CD14-positive monocyte (primary cell): ENCODE measurements at regions not wholly inside any gene's neighbourhood (a gene's known extent, or its start where the extent isn't known, plus 50 kb on each side); places are given as distances from the start of the nearest gene placed in this dataset.

ENCODE experiments used
- DNase-seq, 3 donors: peaks; one replicate each; pipeline ENCODE4 v3.0.0-alpha.2; 2011 to 2022
- H2AFZ ChIP-seq: 2 replicates; pipeline ENCODE4 v1.6.0; 2012; ENCODE audit warnings: mild to moderate bottlenecking, low read depth, low read length, inconsistent platforms; ENCODE audit not compliant: insufficient read depth, poor library complexity, severe bottlenecking
- H3K27ac ChIP-seq, 2 donors: 1 replicate in 1 of 2; 2 replicates in 1 of 2; pipeline ENCODE4 v1.5.1; 2012 to 2013; ENCODE audit warnings: low read length in 2 of 2, control low read depth in 1 of 2, inconsistent platforms in 1 of 2, low read depth in 1 of 2, mild to moderate bottlenecking in 1 of 2
- H3K27me3 ChIP-seq, 2 donors: one replicate each; pipeline versions ENCODE4 v1.6.0 to v1.6.1; 2011 to 2013; ENCODE audit warnings: low read length in 2 of 2; ENCODE audit not compliant: control insufficient read depth in 2 of 2, insufficient read depth in 2 of 2
- H3K36me3 ChIP-seq, 2 donors: replicated peaks in 1 of 2; 1 replicate in 1 of 2; 2 replicates in 1 of 2; pipeline versions ENCODE4 v1.5.1 to v1.6.1; 2012 to 2013; ENCODE audit warnings: low read length in 2 of 2, control low read depth in 1 of 2, inconsistent platforms in 1 of 2, mild to moderate bottlenecking in 1 of 2; ENCODE audit not compliant: insufficient read depth in 2 of 2, control insufficient read depth in 1 of 2
- H3K4me1 ChIP-seq, 2 donors: 1 replicate in 1 of 2; 2 replicates in 1 of 2; pipeline versions ENCODE4 v1.5.1 to v1.6.1; 2012 to 2013; ENCODE audit warnings: low read length in 2 of 2, control low read depth in 1 of 2, inconsistent platforms in 1 of 2, mild to moderate bottlenecking in 1 of 2, moderate library complexity in 1 of 2; ENCODE audit not compliant: insufficient read depth in 2 of 2, control insufficient read depth in 1 of 2
- H3K4me2 ChIP-seq: replicated peaks from 2 replicates; pipeline ENCODE3; 2012; ENCODE audit warnings: low read length, moderate library complexity, mild to moderate bottlenecking; ENCODE audit not compliant: poor library complexity, severe bottlenecking; ENCODE audit errors: extremely low read depth
- H3K4me3 ChIP-seq, 3 experiments: fragments of 200-600 bp in 1 of 3; sonication (generic) in 1 of 3; replicated peaks in 1 of 3; 1 replicate in 2 of 3; 2 replicates in 1 of 3; pipeline ENCODE4 v1.5.1; 2011 to 2013; ENCODE audit warnings: low read length in 3 of 3, mild to moderate bottlenecking in 3 of 3, control low read depth in 2 of 3, low read depth in 2 of 3, inconsistent platforms in 1 of 3, moderate library complexity in 1 of 3
- H3K79me2 ChIP-seq: 2 replicates; pipeline ENCODE4 v1.6.0; 2012; ENCODE audit warnings: mild to moderate bottlenecking, control low read depth, inconsistent platforms, low read length, moderate library complexity; ENCODE audit not compliant: insufficient read depth
- H3K9ac ChIP-seq: 2 replicates; pipeline ENCODE4 v1.6.0; 2017; ENCODE audit warnings: low read length, mild to moderate bottlenecking; ENCODE audit not compliant: insufficient read depth, poor library complexity, severe bottlenecking
- H3K9me3 ChIP-seq, 2 donors: replicated peaks in 1 of 2; 1 replicate in 1 of 2; 2 replicates in 1 of 2; pipeline versions ENCODE4 v1.5.1 to v1.6.1; 2012 to 2013; ENCODE audit warnings: low read length in 2 of 2, control low read depth in 1 of 2; ENCODE audit not compliant: control insufficient read depth in 1 of 2, insufficient read depth in 1 of 2
- H4K20me1 ChIP-seq: 2 replicates; pipeline ENCODE4 v1.6.0; 2012; ENCODE audit warnings: mild to moderate bottlenecking, low read length, control low read depth, moderate library complexity; ENCODE audit not compliant: insufficient read depth
- H3K27ac Mint-ChIP-seq, 7 donors: one replicate each; pipeline ENCODE4 v1.8.0; 2020; ENCODE audit warnings: mild to moderate bottlenecking in 7 of 7, mixed read lengths in 7 of 7, moderate library complexity in 6 of 7, inconsistent platforms in 2 of 7
- H3K27me3 Mint-ChIP-seq, 3 donors: one replicate each; pipeline ENCODE4 v1.8.0; 2021 to 2022; ENCODE audit warnings: low read depth in 3 of 3, mild to moderate bottlenecking in 3 of 3, mixed read lengths in 3 of 3, moderate library complexity in 3 of 3, inconsistent platforms in 1 of 3
- H3K36me3 Mint-ChIP-seq, 2 donors: one replicate each; pipeline ENCODE4 v1.8.0; 2020; ENCODE audit warnings: mixed read lengths in 2 of 2, inconsistent platforms in 1 of 2, mild to moderate bottlenecking in 1 of 2
- H3K4me1 Mint-ChIP-seq: one replicate; pipeline ENCODE4 v1.8.0; 2020; ENCODE audit warnings: mild to moderate bottlenecking, mixed read lengths
- H3K4me3 Mint-ChIP-seq, 2 donors: one replicate each; pipeline ENCODE4 v1.8.0; 2020; ENCODE audit warnings: mild to moderate bottlenecking in 2 of 2, mixed read lengths in 2 of 2, moderate library complexity in 1 of 2
- H3K9me3 Mint-ChIP-seq, 7 donors: one replicate each; pipeline ENCODE4 v1.8.0; 2020 to 2022; ENCODE audit warnings: mixed read lengths in 7 of 7, mild to moderate bottlenecking in 6 of 7, moderate library complexity in 6 of 7, inconsistent platforms in 2 of 7
- WGBS: methylation state at CpG from one replicate; pipeline ENCODE4 v1.1.5; 2013; ENCODE audit warnings: missing lambda C conversion rate; ENCODE audit not compliant: insufficient coverage; 5-methylcytosine and 5-hydroxymethylcytosine counted together
- intact Hi-C, 2 donors: fragments of 100-400 bp; cut with micrococcal nuclease; formaldehyde crosslinking; loops; one replicate each; pipeline versions ENCODE4 v1.15.0 to v1.15.1; 2023
- TF ChIP-seq, protein P1 (sequence below): fragments of 200-600 bp; IDR thresholded peaks from one replicate; pipeline ENCODE4 v1.8.0; 2022; ENCODE audit warnings: antibody characterized with exemption, mild to moderate bottlenecking

DNA sequence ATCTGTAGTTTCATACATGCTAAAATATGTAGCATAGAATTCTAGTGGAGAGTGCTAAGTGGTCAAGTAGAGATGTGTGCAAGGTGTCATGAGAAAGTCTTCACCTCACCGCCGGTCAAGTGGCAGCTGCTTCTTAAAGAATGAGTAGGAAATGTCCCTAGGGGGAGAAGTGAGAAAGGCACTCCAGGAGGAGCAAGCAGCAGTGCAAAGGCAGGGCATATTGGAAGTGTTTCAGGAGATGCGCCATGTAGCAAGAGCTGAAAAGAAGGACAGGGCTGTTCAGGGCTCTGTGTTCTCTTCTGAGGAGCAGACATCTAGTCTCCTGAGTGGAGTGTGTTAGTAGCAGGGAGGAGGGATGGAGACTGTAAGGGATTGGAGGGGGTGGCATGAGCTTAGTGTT, 312.4 kb upstream of the SEMA6D start:
- TF ChIP-seq, protein P1, sequence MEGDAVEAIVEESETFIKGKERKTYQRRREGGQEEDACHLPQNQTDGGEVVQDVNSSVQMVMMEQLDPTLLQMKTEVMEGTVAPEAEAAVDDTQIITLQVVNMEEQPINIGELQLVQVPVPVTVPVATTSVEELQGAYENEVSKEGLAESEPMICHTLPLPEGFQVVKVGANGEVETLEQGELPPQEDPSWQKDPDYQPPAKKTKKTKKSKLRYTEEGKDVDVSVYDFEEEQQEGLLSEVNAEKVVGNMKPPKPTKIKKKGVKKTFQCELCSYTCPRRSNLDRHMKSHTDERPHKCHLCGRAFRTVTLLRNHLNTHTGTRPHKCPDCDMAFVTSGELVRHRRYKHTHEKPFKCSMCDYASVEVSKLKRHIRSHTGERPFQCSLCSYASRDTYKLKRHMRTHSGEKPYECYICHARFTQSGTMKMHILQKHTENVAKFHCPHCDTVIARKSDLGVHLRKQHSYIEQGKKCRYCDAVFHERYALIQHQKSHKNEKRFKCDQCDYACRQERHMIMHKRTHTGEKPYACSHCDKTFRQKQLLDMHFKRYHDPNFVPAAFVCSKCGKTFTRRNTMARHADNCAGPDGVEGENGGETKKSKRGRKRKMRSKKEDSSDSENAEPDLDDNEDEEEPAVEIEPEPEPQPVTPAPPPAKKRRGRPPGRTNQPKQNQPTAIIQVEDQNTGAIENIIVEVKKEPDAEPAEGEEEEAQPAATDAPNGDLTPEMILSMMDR, result no peak
- no peak overlapping the region for H3K4me2 ChIP-seq
- Mint-ChIP-seq H3K36me3 (no peaks in the 10 kb centered on the region), H3K4me1 (no peaks in the 10 kb centered on the region), H3K4me3 (no peak overlapping the region), H3K27ac (no peak overlapping the region), H3K9me3 (peaks cover 0 to 4% (median 2%) of the 10 kb centered on the region in 7 donors), H3K27me3 (peaks cover 3% of the 10 kb centered on the region in 3 donors)
- intact Hi-C loops, result no loop called here
- no peaks in the 10 kb centered on the region for H3K79me2 ChIP-seq
- H3K4me3 ChIP-seq, result no peak overlapping the region
- no peak overlapping the region for H3K27ac ChIP-seq
- H3K4me1 ChIP-seq, result no peaks in the 10 kb centered on the region
- no peaks in the 10 kb centered on the region for H3K27me3 ChIP-seq
- WGBS, result 96% methylated on average over 3 of the region's 3 CpGs
- H3K9me3 ChIP-seq, result no peaks in the 10 kb centered on the region
- H3K9ac ChIP-seq, result no peak overlapping the region
- no peak for DNase-seq
- H4K20me1 ChIP-seq, result no peaks in the 10 kb centered on the region
- H2AFZ ChIP-seq, result no peak overlapping the region
- no peaks in the 10 kb centered on the region for H3K36me3 ChIP-seq

DNA sequence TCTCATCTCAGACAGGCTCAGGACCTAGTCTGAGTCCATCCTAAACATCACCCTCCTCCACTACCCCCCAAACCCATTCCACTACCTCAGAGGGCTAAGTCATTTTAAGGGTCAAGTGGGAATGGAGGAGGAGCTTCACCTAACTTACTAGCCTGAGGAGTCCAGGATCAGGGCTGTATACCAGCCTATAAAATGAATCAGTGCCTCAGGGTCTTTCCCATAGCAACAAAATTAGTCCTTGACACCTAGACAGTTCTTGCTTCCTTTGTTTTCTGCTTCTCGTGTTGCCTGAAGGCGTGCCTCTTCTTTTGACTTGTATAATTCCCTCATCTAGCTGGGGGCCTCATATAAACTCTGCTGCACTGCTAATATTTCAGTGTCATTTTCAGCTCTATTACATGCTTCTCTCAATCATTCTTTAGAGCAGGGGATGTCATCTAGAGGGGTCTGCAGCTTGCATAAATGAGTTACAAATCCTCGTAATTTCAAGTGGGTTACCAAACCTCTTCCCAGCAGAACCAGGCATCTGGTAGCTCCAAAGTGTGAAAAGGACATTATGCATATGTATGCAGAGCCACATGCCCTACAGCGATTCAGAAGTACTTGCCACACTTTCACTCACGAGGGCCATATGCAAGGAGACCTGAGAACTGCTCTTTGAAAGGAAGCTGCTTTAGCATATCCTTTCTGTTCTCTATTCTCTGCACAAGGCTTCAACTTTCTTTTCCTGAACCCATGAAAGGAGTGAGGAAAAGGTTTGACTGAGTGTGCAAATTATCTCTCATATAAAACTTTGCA, 311.7 kb upstream of the SEMA6D start:
- intact Hi-C loops, result no loop called here
- H3K27ac ChIP-seq, result no peak overlapping the region
- H4K20me1 ChIP-seq, result no peaks in the 10 kb centered on the region
- TF ChIP-seq, protein P1, result no peak
- H3K27me3 Mint-ChIP-seq, result peaks cover 3% of the 10 kb centered on the region in 3 donors
- DNase-seq, result no peak
- H3K4me1 ChIP-seq, result no peaks in the 10 kb centered on the region
- no peaks in the 10 kb centered on the region for H3K9me3 ChIP-seq
- H3K36me3 Mint-ChIP-seq, result no peaks in the 10 kb centered on the region
- peaks cover 0 to 4% (median 2%) of the 10 kb centered on the region in 7 donors for H3K9me3 Mint-ChIP-seq
- H2AFZ ChIP-seq, result no peak overlapping the region
- no peaks in the 10 kb centered on the region for H3K36me3 ChIP-seq
- no peak overlapping the region for H3K4me3 ChIP-seq
- WGBS, result no CpG with 5 or more reads among the region's 5 CpGs
- no peak overlapping the region for H3K9ac ChIP-seq
- no peaks in the 10 kb centered on the region for H3K4me1 Mint-ChIP-seq
- H3K27me3 ChIP-seq, result no peaks in the 10 kb centered on the region
- no peak overlapping the region for H3K4me3 Mint-ChIP-seq
- no peak overlapping the region for H3K4me2 ChIP-seq
- no peak overlapping the region for H3K27ac Mint-ChIP-seq
- no peaks in the 10 kb centered on the region for H3K79me2 ChIP-seq
